ENCODE measurements at regions not wholly inside any gene's neighbourhood (a gene's known extent, or its start where the extent isn't known, plus 50 kb on each side); places are given as distances from the start of the nearest gene placed in this dataset.

- no peak for TF ChIP-seq USF2 (IDR thresholded peaks at IDR 0.05; ENCODE audit: borderline replicate concordance, low read depth, low read length)
- TF ChIP-seq EZH2phosphoT487 (IDR thresholded peaks at IDR 0.05; ENCODE audit: borderline replicate concordance, low read depth), result no peak
- TF ChIP-seq RCOR1 (IDR thresholded peaks at IDR 0.05; ENCODE audit: low read length), result no peak
- TF ChIP-seq TAF1 (IDR thresholded peaks at IDR 0.05; ENCODE audit: borderline replicate concordance, low read depth, low read length), result no peak
- TF ChIP-seq GABPA (IDR thresholded peaks at IDR 0.05; ENCODE audit: low read depth), result no peak
- no peak for TF ChIP-seq CTCF (IDR thresholded peaks at IDR 0.05)
- no peak for TF ChIP-seq TCF12 (IDR thresholded peaks at IDR 0.05)
- no peak for TF ChIP-seq ELF1 (IDR thresholded peaks at IDR 0.05)
- no peak for TF ChIP-seq SIN3A (IDR thresholded peaks at IDR 0.05; ENCODE audit: borderline replicate concordance, low read depth, low read length)
- TF ChIP-seq NFIC (IDR thresholded peaks at IDR 0.05; ENCODE audit: borderline replicate concordance), result no peak
- no peak for TF ChIP-seq MXI1 (IDR thresholded peaks at IDR 0.05; ENCODE audit: low read depth, low read length)
These were observed 792.0 kb downstream of the MED13L start for GRCh38 chr12:115485503-115485902.

Measured in SK-N-SH (cell line).